ENCODE measurements at regions not wholly inside any gene's neighbourhood (a gene's known extent, or its start where the extent isn't known, plus 50 kb on each side); places are given as distances from the start of the nearest gene placed in this dataset.

DNA sequence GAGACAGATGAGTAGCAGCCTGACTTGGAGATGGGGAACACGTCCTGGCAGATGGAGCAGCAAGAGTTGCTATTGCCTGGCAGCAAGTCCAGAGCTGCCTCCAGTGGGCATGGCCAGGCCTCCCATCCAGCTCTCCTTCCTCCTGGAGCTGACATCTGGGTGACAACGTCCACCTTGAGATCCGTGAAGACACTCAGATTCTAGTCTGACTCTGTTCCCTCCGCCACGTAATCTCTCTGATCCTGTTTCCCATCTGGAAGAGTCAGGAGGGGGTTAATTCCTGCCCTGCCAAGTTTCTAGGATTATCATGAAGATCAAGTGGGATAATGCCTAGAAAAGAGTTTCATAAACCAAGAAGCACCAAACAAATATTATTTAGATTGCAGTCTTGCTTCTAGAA lies 65.3 kb upstream of the FAM181A start:
- Histone ChIP-seq H3K9me3 (replicated peaks; ENCODE audit: control insufficient read depth, insufficient read depth, low read depth, low read length) (no peaks in the 10 kb centered on the region), H4K20me1 (replicated peaks; ENCODE audit: control insufficient read depth, insufficient read depth, low read length) (no peaks in the 10 kb centered on the region), H3K27me3 (ENCODE audit: control insufficient read depth in 2 of 2, insufficient read depth in 2 of 2, low read length in 2 of 2) (peaks cover 0 to 12% of the 10 kb centered on the region in 2 experiments; a peak in 2 of 5 replicates), H3K27ac (ENCODE audit: extremely low read depth, low read depth, low read length) (no peak overlapping the region), H3K9ac (ENCODE audit: insufficient read depth in 1 of 2, low read depth in 2 of 2, low read length in 2 of 2) (no peak overlapping the region), H3K4me3 (no peak overlapping the region), H3K9me1 (ENCODE audit: control insufficient read depth, insufficient read depth, low read length) (no peaks in the 10 kb centered on the region), H2AFZ (ENCODE audit: low read depth, low read length) (no peak overlapping the region), H3K36me3 (ENCODE audit: control insufficient read depth, insufficient read depth, low read length) (no peaks in the 10 kb centered on the region), H3K4me1 (replicated peaks in 1 of 2; ENCODE audit: control insufficient read depth in 2 of 2, insufficient read depth in 2 of 2, low read length in 2 of 2) (no peaks in the 10 kb centered on the region), H3K79me2 (ENCODE audit: control insufficient read depth, insufficient read depth, low read length) (no peaks in the 10 kb centered on the region), H3K4me2 (ENCODE audit: insufficient read depth, low read length) (no peak overlapping the region)
- in situ Hi-C loops (cut with MboI) (no loop called here), intact Hi-C loops (cut with micrococcal nuclease) (no loop called here)
- DNase-seq (ENCODE audit: extremely low read depth in 1 of 4, low spot score in 3 of 4), result no peak
- ATAC-seq, result no peak
- CTCF ChIA-PET (ENCODE audit: low intra/inter-chr PET ratio), result no interaction called here
- POLR2A ChIA-PET, result no interaction called here
- no TSS peak for BruUV-seq (replicated peaks)
- WGBS (ENCODE audit: insufficient coverage, low coverage, missing lambda C conversion rate), result 0% methylated on average over 5 of the region's 5 CpGs
- FAIRE-seq, result no peak
- TF ChIP-seq HOXB6 (CRISPR knock-in tag; IDR thresholded peaks at IDR 0.05; ENCODE audit: borderline replicate concordance), result no peak
- TF ChIP-seq RHOXF2B (CRISPR knock-in tag; conservative IDR thresholded peaks at IDR 0.05), result no peak
- no peak for TF ChIP-seq ZNF280A (IDR thresholded peaks at IDR 0.05; ENCODE audit: low read depth, partially characterized antibody)
- no peak for TF ChIP-seq THRAP3 (IDR thresholded peaks at IDR 0.05; ENCODE audit: borderline replicate concordance)
- TF ChIP-seq REST (IDR thresholded peaks at IDR 0.05; ENCODE audit: borderline replicate concordance), result no peak
- TF ChIP-seq REST (CRISPR knock-in tag; IDR thresholded peaks at IDR 0.05; ENCODE audit: low read depth), result no peak
- TF ChIP-seq YBX1 (IDR thresholded peaks at IDR 0.05), result no peak
- no peak for TF ChIP-seq SNRNP70 (optimal IDR thresholded peaks at IDR 0.05; ENCODE audit: low read depth, low read length)
- TF ChIP-seq XRCC4 (IDR thresholded peaks at IDR 0.05; ENCODE audit: extremely low read depth, insufficient read depth, insufficient read length), result no peak
- no peak for TF ChIP-seq PHB (CRISPR knock-in tag; IDR thresholded peaks at IDR 0.05)
- TF ChIP-seq SNIP1 (IDR thresholded peaks at IDR 0.05; ENCODE audit: low read depth), result no peak
- TF ChIP-seq, protein P1, sequence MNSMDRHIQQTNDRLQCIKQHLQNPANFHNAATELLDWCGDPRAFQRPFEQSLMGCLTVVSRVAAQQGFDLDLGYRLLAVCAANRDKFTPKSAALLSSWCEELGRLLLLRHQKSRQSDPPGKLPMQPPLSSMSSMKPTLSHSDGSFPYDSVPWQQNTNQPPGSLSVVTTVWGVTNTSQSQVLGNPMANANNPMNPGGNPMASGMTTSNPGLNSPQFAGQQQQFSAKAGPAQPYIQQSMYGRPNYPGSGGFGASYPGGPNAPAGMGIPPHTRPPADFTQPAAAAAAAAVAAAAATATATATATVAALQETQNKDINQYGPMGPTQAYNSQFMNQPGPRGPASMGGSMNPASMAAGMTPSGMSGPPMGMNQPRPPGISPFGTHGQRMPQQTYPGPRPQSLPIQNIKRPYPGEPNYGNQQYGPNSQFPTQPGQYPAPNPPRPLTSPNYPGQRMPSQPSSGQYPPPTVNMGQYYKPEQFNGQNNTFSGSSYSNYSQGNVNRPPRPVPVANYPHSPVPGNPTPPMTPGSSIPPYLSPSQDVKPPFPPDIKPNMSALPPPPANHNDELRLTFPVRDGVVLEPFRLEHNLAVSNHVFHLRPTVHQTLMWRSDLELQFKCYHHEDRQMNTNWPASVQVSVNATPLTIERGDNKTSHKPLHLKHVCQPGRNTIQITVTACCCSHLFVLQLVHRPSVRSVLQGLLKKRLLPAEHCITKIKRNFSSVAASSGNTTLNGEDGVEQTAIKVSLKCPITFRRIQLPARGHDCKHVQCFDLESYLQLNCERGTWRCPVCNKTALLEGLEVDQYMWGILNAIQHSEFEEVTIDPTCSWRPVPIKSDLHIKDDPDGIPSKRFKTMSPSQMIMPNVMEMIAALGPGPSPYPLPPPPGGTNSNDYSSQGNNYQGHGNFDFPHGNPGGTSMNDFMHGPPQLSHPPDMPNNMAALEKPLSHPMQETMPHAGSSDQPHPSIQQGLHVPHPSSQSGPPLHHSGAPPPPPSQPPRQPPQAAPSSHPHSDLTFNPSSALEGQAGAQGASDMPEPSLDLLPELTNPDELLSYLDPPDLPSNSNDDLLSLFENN (IDR thresholded peaks at IDR 0.05; ENCODE audit: low read depth in 2 of 2, low read length in 2 of 2), result no peak

Data from K562 (cell line).